ENCODE measurements at regions not wholly inside any gene's neighbourhood (a gene's known extent, or its start where the extent isn't known, plus 50 kb on each side); places are given as distances from the start of the nearest gene placed in this dataset.

DNA sequence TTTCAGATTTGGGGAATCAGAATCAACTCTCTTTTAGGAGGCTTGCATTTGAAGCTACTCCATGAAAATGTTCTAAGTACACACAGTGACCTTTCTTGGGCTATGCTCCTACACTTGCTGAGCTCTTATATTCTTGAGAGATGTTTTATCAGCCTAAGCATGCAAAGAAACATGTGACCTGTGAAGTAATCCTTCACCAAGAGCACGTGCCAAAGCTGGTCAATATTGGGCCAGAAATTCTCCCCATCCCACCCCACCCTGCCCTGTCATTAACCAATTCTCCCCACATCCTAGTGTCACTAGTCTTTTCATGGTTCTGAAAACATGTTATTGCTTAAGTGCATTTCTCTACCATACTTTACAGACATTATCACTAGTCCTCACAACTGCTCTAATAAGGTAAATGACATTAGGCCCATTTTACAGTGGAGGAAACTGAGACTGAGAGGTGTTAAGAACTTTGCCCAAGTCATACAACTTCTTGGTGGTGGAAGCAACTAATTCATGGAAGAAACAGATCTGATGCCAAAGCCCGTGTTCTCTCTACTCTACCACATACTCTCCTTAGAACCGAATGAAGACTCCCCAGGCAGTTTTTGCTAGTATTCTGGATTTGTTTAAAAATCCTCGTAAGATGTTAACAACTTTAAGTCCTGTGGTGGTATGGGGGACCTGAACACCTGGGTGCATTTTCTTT lies 200.6 kb downstream of the PTEN start:
- no peak overlapping the region for H3K4me3 ChIP-seq (ENCODE audit: low read depth, low read length, poor library complexity, severe bottlenecking)
- H3K9me3 ChIP-seq (ENCODE audit: low read depth, low read length, poor library complexity, severe bottlenecking), result no peaks in the 10 kb centered on the region
- intact Hi-C loops (cut with micrococcal nuclease; ENCODE audit: unreplicated experiment), result no loop called here
- no peaks in the 10 kb centered on the region for H3K27me3 ChIP-seq (replicated peaks; ENCODE audit: insufficient read depth, low read depth, low read length, poor library complexity)
- POLR2A ChIA-PET (ENCODE audit: low non-redundant PET), result no interaction called here
- no TSS peak for BruUV-seq (replicated peaks)
- CTCF ChIA-PET, result no interaction called here
- DNase-seq (ENCODE audit: low spot score), result no peak
- H3K27ac ChIP-seq (ENCODE audit: low read depth, low read length, poor library complexity, severe bottlenecking), result no peak overlapping the region
- TF ChIP-seq, protein P1, sequence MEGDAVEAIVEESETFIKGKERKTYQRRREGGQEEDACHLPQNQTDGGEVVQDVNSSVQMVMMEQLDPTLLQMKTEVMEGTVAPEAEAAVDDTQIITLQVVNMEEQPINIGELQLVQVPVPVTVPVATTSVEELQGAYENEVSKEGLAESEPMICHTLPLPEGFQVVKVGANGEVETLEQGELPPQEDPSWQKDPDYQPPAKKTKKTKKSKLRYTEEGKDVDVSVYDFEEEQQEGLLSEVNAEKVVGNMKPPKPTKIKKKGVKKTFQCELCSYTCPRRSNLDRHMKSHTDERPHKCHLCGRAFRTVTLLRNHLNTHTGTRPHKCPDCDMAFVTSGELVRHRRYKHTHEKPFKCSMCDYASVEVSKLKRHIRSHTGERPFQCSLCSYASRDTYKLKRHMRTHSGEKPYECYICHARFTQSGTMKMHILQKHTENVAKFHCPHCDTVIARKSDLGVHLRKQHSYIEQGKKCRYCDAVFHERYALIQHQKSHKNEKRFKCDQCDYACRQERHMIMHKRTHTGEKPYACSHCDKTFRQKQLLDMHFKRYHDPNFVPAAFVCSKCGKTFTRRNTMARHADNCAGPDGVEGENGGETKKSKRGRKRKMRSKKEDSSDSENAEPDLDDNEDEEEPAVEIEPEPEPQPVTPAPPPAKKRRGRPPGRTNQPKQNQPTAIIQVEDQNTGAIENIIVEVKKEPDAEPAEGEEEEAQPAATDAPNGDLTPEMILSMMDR (conservative IDR thresholded peaks at IDR 0.05; ENCODE audit: low read depth, low read length), result no peak
- no peaks in the 10 kb centered on the region for H3K36me3 ChIP-seq (ENCODE audit: insufficient read depth, low read length, poor library complexity, severe bottlenecking)
- no peaks in the 10 kb centered on the region for H3K4me1 ChIP-seq (ENCODE audit: insufficient read depth, low read length, poor library complexity, severe bottlenecking)

DNA sequence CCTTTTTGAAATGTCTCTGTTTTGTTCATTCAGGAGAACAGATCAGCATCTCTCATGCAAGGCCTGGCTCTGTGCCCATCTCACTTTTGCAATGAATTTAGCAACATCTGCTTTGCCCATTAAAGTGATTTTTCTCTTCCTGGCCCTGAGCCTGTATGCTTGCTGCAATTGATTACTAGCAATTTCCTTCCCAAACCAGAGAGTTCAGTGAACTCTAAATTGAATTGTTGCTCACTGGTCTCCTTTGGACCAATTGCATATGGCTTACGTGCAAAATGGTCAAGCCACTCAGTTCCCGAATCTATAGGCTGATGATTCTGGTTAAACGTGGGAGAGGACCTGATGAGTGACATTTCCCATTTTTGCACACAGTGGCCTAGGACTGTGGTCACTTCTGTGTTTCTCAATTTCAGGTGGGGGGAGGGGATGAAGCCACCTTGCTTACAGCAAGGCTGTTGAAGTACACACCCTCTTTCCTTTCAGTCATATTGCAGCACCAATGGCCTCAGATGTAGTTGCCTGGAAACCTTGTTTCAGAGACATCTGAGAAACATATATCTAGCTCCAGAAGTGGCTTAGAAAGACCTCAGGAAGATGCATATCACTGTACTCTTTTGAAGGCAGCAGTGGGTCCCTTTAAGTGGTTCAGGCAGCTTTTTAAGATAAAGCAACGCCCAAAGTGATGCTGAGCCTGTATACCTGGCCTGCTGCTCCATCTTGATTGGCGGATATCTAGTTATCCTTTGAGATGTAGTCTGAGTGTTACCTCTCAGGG lies 201.4 kb downstream of the PTEN start:
- no peaks in the 10 kb centered on the region for H3K36me3 ChIP-seq (ENCODE audit: insufficient read depth, low read length, poor library complexity, severe bottlenecking)
- DNase-seq (ENCODE audit: low spot score), result peak; percentile 23
- H3K27me3 ChIP-seq (replicated peaks; ENCODE audit: insufficient read depth, low read depth, low read length, poor library complexity), result no peaks in the 10 kb centered on the region
- TF ChIP-seq, protein P1 (conservative IDR thresholded peaks at IDR 0.05; ENCODE audit: low read depth, low read length), result no peak
- TF ChIP-seq EZH2 (IDR thresholded peaks at IDR 0.05; ENCODE audit: borderline replicate concordance, low read depth, low read length, poor library complexity, severe bottlenecking), result no peak
- ChIA-PET CTCF (no interaction called here), POLR2A (ENCODE audit: low non-redundant PET) (no interaction called here)
- no peaks in the 10 kb centered on the region for H3K9me3 ChIP-seq (ENCODE audit: low read depth, low read length, poor library complexity, severe bottlenecking)
- intact Hi-C loops (cut with micrococcal nuclease; ENCODE audit: unreplicated experiment), result no loop called here
- no peak overlapping the region for H3K27ac ChIP-seq (ENCODE audit: low read depth, low read length, poor library complexity, severe bottlenecking)
- no TSS peak for BruUV-seq (replicated peaks)
- H3K4me3 ChIP-seq (ENCODE audit: low read depth, low read length, poor library complexity, severe bottlenecking), result no peak overlapping the region
- H3K4me1 ChIP-seq (ENCODE audit: insufficient read depth, low read length, poor library complexity, severe bottlenecking), result no peaks in the 10 kb centered on the region

DNA sequence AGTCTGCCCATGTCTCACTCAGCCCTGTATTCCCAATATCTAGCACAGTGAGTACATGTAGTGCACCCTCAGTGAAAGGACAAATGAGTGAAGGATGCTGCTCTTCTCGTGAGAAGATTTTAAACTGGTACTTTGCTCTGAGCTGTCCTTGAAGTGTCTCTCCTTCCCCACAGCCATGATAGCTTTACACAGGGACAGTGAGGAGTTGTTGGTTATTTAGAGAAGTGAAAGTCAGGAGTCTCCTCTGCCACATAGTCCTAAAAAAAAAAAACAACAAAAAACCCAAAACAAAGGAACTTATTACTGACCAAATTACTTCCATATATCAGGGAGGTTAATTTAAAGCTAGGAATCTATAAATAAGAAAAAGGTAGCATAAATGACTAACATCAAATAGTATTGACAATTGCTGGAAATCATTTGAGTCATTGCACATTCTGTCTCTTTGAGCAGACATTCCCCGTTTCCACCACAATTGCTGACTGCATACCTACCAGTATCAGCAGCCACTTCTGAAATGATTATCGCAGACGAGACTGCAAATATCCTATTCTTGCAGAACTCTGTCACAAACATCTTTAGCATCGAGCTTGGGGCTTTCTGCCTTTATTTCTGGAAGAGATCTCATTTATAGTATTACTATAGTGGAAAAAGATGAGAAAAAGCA lies 202.1 kb downstream of the PTEN start:
- no TSS peak for BruUV-seq (replicated peaks)
- H3K9me3 ChIP-seq (ENCODE audit: low read depth, low read length, poor library complexity, severe bottlenecking), result no peaks in the 10 kb centered on the region
- DNase-seq (ENCODE audit: low spot score), result no peak
- no peaks in the 10 kb centered on the region for H3K27me3 ChIP-seq (replicated peaks; ENCODE audit: insufficient read depth, low read depth, low read length, poor library complexity)
- TF ChIP-seq, protein P1 (conservative IDR thresholded peaks at IDR 0.05; ENCODE audit: low read depth, low read length), result no peak
- no peak for TF ChIP-seq EZH2 (IDR thresholded peaks at IDR 0.05; ENCODE audit: borderline replicate concordance, low read depth, low read length, poor library complexity, severe bottlenecking)
- H3K27ac ChIP-seq (ENCODE audit: low read depth, low read length, poor library complexity, severe bottlenecking), result no peak overlapping the region
- POLR2A ChIA-PET (ENCODE audit: low non-redundant PET), result no interaction called here
- CTCF ChIA-PET, result no interaction called here
- no peaks in the 10 kb centered on the region for H3K4me1 ChIP-seq (ENCODE audit: insufficient read depth, low read length, poor library complexity, severe bottlenecking)
- intact Hi-C loops (cut with micrococcal nuclease; ENCODE audit: unreplicated experiment), result no loop called here
- no peaks in the 10 kb centered on the region for H3K36me3 ChIP-seq (ENCODE audit: insufficient read depth, low read length, poor library complexity, severe bottlenecking)
- H3K4me3 ChIP-seq (ENCODE audit: low read depth, low read length, poor library complexity, severe bottlenecking), result no peak overlapping the region

All from A673 (cell line).